Loucy (cell line): ENCODE measurements at regions not wholly inside any gene's neighbourhood (a gene's known extent, or its start where the extent isn't known, plus 50 kb on each side); places are given as distances from the start of the nearest gene placed in this dataset.
A peak's percentile ranks its signal among the peaks of the same experiment; 100 is the strongest.

ENCODE experiments used
- H2AFZ ChIP-seq: fragments of 200-600 bp; sonication (generic); 2 replicates; pipeline ENCODE4 v1.6.0; 2016; ENCODE audit warnings: antibody characterized with exemption, mild to moderate bottlenecking, low read length, moderate library complexity
- H3F3A ChIP-seq: fragments of 200-600 bp; 2 replicates; pipeline ENCODE4 v1.6.0; 2016; ENCODE audit warnings: antibody characterized with exemption, low read depth, mild to moderate bottlenecking
- H3K27me3 ChIP-seq: fragments of 200-600 bp; sonication (generic); 2 replicates; pipeline ENCODE4 v1.6.1; 2014; ENCODE audit warnings: low read length, mild to moderate bottlenecking; ENCODE audit not compliant: insufficient read depth, poor library complexity, severe bottlenecking
- H3K36me3 ChIP-seq: fragments of 200-600 bp; sonication (generic); 2 replicates; pipeline ENCODE4 v1.6.1; 2016; ENCODE audit warnings: low read length; ENCODE audit not compliant: insufficient read depth
- H3K4me1 ChIP-seq: fragments of 200-600 bp; sonication (generic); 2 replicates; pipeline ENCODE4 v1.5.1; 2014; ENCODE audit warnings: low read length, mild to moderate bottlenecking; ENCODE audit not compliant: insufficient read depth, poor library complexity, severe bottlenecking
- H3K4me2 ChIP-seq: fragments of 200-600 bp; sonication (generic); 2 replicates; pipeline ENCODE4 v1.6.0; 2014; ENCODE audit warnings: antibody characterized with exemption, low read length, low read depth, mild to moderate bottlenecking; ENCODE audit not compliant: poor library complexity, severe bottlenecking
- H3K4me3 ChIP-seq: fragments of 200-600 bp; sonication (generic); 2 replicates; pipeline ENCODE4 v1.5.1; 2014; ENCODE audit warnings: low read length, mild to moderate bottlenecking, mixed read lengths; ENCODE audit not compliant: poor library complexity, severe bottlenecking
- H3K79me2 ChIP-seq: fragments of 200-600 bp; sonication (generic); 2 replicates; pipeline ENCODE4 v1.6.1; 2014; ENCODE audit warnings: low read length; ENCODE audit not compliant: insufficient read depth
- H3K9ac ChIP-seq: fragments of 200-600 bp; sonication (generic); 2 replicates; pipeline ENCODE4 v1.6.0; 2014; ENCODE audit warnings: mild to moderate bottlenecking, low read depth, low read length, moderate library complexity; ENCODE audit not compliant: poor library complexity, severe bottlenecking
- H3K9me2 ChIP-seq: fragments of 200-600 bp; sonication (generic); replicated peaks from 2 replicates; pipeline ENCODE4 v1.6.1; 2016; ENCODE audit warnings: low read depth, low read length, mixed read lengths
- H3K9me3 ChIP-seq: fragments of 200-600 bp; sonication (generic); 2 replicates; pipeline ENCODE4 v1.6.1; 2014; ENCODE audit warnings: mild to moderate bottlenecking, antibody characterized with exemption, low read length, low read depth; ENCODE audit not compliant: insufficient read depth
- H4K20me1 ChIP-seq: fragments of 200-600 bp; sonication (generic); 2 replicates; pipeline ENCODE4 v1.6.0; 2014; ENCODE audit warnings: antibody characterized with exemption, low read length, mild to moderate bottlenecking; ENCODE audit not compliant: insufficient read depth, poor library complexity, severe bottlenecking
- EZH2phosphoT487 ChIP-seq: fragments of 200-600 bp; IDR thresholded peaks from 2 replicates; pipeline ENCODE4 v1.6.1; 2018; ENCODE audit warnings: antibody characterized with exemption, mild to moderate bottlenecking, moderate library complexity, borderline replicate concordance
- TF ChIP-seq, protein P1 (sequence below): fragments of 200-600 bp; sonication (generic); conservative IDR thresholded peaks from 2 replicates; pipeline ENCODE4 v1.5.1; 2014; ENCODE audit warnings: mild to moderate bottlenecking, antibody characterized with exemption, low read length

DNA sequence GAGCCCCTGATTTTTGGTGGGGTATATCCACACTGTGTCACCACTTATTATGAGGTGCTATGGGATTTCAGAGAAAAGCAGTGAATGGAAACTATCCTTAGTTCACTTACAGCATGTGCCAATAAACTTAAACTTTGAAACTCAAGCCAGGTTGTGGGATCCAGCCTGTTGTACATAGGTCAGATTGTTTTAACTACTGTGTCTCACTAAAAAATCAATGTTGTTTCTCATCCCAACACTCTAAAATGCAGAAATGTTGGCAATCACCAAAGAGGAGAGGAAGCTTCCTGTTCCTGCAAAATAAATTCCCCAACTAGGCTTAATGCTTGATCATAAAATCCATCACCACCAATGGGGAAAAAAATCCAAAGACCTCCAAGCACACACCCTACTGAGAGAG, 173.7 kb upstream of the ONECUT1 start:
- Histone ChIP-seq H3K9ac (no peak overlapping the region), H3K36me3 (no peaks in the 10 kb centered on the region), H3F3A (no peaks in the 10 kb centered on the region), H3K4me2 (no peak overlapping the region), H3K4me3 (no peak overlapping the region), H2AFZ (no peak overlapping the region), H4K20me1 (no peaks in the 10 kb centered on the region), H3K79me2 (no peaks in the 10 kb centered on the region), H3K9me2 (no peaks in the 10 kb centered on the region; the same call in 1 of the 2 replicates), H3K27me3 (no peaks in the 10 kb centered on the region), H3K4me1 (no peaks in the 10 kb centered on the region), H3K9me3 (no peaks in the 10 kb centered on the region)
- TF ChIP-seq EZH2phosphoT487: no peak
- TF ChIP-seq, protein P1, sequence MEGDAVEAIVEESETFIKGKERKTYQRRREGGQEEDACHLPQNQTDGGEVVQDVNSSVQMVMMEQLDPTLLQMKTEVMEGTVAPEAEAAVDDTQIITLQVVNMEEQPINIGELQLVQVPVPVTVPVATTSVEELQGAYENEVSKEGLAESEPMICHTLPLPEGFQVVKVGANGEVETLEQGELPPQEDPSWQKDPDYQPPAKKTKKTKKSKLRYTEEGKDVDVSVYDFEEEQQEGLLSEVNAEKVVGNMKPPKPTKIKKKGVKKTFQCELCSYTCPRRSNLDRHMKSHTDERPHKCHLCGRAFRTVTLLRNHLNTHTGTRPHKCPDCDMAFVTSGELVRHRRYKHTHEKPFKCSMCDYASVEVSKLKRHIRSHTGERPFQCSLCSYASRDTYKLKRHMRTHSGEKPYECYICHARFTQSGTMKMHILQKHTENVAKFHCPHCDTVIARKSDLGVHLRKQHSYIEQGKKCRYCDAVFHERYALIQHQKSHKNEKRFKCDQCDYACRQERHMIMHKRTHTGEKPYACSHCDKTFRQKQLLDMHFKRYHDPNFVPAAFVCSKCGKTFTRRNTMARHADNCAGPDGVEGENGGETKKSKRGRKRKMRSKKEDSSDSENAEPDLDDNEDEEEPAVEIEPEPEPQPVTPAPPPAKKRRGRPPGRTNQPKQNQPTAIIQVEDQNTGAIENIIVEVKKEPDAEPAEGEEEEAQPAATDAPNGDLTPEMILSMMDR: no peak

DNA sequence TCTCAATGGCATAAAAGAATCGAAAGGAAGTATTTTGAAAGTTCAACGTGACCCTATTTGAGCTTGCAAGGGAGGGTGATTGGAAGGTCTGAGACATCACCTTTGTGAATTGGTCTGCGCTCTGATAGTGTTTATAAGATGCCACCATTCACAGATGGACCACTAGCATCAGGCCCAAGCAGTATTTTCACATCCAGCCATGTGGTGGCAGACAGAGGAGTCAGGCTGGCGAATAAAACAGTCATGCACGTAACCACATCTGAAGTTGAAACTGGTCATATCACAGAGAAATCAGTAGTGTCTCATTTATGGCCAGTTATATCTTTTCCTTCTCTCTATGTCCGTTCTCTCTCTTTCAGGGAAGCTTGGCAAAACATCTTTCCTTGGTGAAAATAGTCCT, 170.1 kb upstream of the ONECUT1 start:
- Histone ChIP-seq H3K36me3 (no peaks in the 10 kb centered on the region), H3K4me2 (no peak overlapping the region), H3K4me1 (no peaks in the 10 kb centered on the region), H3K27me3 (no peaks in the 10 kb centered on the region), H3F3A (no peaks in the 10 kb centered on the region), H3K9me2 (no peaks in the 10 kb centered on the region), H2AFZ (no peak overlapping the region), H3K9me3 (no peaks in the 10 kb centered on the region), H3K79me2 (no peaks in the 10 kb centered on the region), H3K4me3 (no peak overlapping the region), H4K20me1 (no peaks in the 10 kb centered on the region), H3K9ac (no peak overlapping the region)
- no peak for TF ChIP-seq EZH2phosphoT487
- TF ChIP-seq, protein P1: peak; percentile 48

DNA sequence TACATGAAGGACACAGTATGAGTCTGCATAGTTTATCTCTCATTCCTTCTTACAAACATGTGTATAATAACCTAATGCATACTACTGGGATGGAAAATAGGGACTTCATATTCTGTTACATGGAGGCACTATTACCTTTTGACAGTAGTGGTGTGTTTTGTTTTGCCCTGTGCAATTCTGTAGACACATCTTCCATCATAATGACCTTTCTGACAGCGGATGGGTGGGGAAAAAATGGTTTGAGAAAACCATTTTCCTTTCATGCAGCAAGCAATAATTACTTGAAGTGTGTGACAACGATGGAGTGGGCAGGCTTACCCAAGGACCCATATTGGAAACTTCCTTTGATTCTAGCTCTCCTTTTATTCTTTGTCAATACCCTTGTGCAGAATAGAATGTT, 153.6 kb upstream of the ONECUT1 start:
- H3K4me1 ChIP-seq: no peaks in the 10 kb centered on the region
- H3K4me2 ChIP-seq: no peak overlapping the region
- TF ChIP-seq, protein P1: no peak
- no peak for TF ChIP-seq EZH2phosphoT487
- no peak overlapping the region for H3K9ac ChIP-seq
- no peaks in the 10 kb centered on the region for H3F3A ChIP-seq
- no peaks in the 10 kb centered on the region for H3K36me3 ChIP-seq
- no peaks in the 10 kb centered on the region for H4K20me1 ChIP-seq
- H3K9me2 ChIP-seq: no peaks in the 10 kb centered on the region
- no peak overlapping the region for H3K4me3 ChIP-seq
- H3K27me3 ChIP-seq: no peaks in the 10 kb centered on the region
- H2AFZ ChIP-seq: no peak overlapping the region
- H3K79me2 ChIP-seq: no peaks in the 10 kb centered on the region
- no peaks in the 10 kb centered on the region for H3K9me3 ChIP-seq
